K562 (cell line): ENCODE measurements at regions not wholly inside any gene's neighbourhood (a gene's known extent, or its start where the extent isn't known, plus 50 kb on each side); places are given as distances from the start of the nearest gene placed in this dataset.

Source experiments
- ATAC-seq: fragments of 200-7000 bp; cut with Tn5 transposase; 3 replicates; pipeline ENCODE4 v1.9.1; 2020; ENCODE audit warnings: moderate library complexity
- BruUV-seq: library from RNA; stranded (reverse); fragments of 400-500 nt; replicated peaks from 2 replicates; lab custom pipeline; 2021; lab: Mats Ljungman, UMichigan
- CTCF ChIA-PET: fragments of 300-600 bp; formaldehyde crosslinking; extraction: SDS; loops from one replicate; lab custom pipeline; 2021; ENCODE audit warnings: low intra/inter-chr PET ratio; lab: Yijun Ruan, JAX
- POLR2A ChIA-PET: fragments of 300-600, 350-650 bp; sonication (Branson Sonifier 250); formaldehyde crosslinking; extraction: SDS; loops from one replicate; lab custom pipeline; 2021; ENCODE audit warnings: antibody characterized with exemption, inconsistent platforms; lab: Yijun Ruan, JAX
- DNase-seq, 4 experiments: peaks; one replicate each; pipeline versions ENCODE4 v3.0.0 to v3.0.0-alpha.2; 2011 to 2018; ENCODE audit warnings: low spot score in 3 of 4, mixed read lengths in 3 of 4; ENCODE audit errors: extremely low read depth in 1 of 4
- FAIRE-seq: peaks from 2 replicates; lab custom pipeline; 2011; peaks lifted over from hg19 to GRCh38; lab: Jason Lieb, UNC
- H2AFZ ChIP-seq: 2 replicates; pipeline ENCODE4 v1.6.0; 2011; ENCODE audit warnings: low read depth, low read length, control low read depth, inconsistent platforms
- H3K27ac ChIP-seq: fragments of 200-600 bp; 3 replicates; pipeline ENCODE4 v1.8.0; 2011; ENCODE audit warnings: low read depth, mild to moderate bottlenecking, control low read depth, inconsistent platforms, low read length, moderate library complexity, mixed read lengths; ENCODE audit errors: extremely low read depth
- H3K27me3 ChIP-seq, 2 experiments: fragments of 300-600 bp in 1 of 2; 2 replicates in 1 of 2; 3 replicates in 1 of 2; pipeline versions ENCODE4 v1.6.0 to v1.8.0; 2011; ENCODE audit warnings: inconsistent platforms in 2 of 2, low read length in 2 of 2, mild to moderate bottlenecking in 1 of 2, mixed read lengths in 1 of 2, moderate library complexity in 1 of 2; ENCODE audit not compliant: control insufficient read depth in 2 of 2, insufficient read depth in 2 of 2
- H3K36me3 ChIP-seq: fragments of 300-600 bp; 3 replicates; pipeline ENCODE4 v1.8.0; 2011; ENCODE audit warnings: mild to moderate bottlenecking, low read length, inconsistent platforms; ENCODE audit not compliant: control insufficient read depth, insufficient read depth
- H3K4me1 ChIP-seq, 2 experiments: fragments of 200-600 bp in 1 of 2; replicated peaks in 1 of 2; 2 replicates in 1 of 2; 3 replicates in 1 of 2; pipeline versions ENCODE4 v1.5.1 to v1.8.0; 2011; ENCODE audit warnings: inconsistent platforms in 2 of 2, low read length in 2 of 2, mild to moderate bottlenecking in 1 of 2, mixed read lengths in 1 of 2, moderate library complexity in 1 of 2; ENCODE audit not compliant: control insufficient read depth in 2 of 2, insufficient read depth in 2 of 2
- H3K4me2 ChIP-seq: 2 replicates; pipeline ENCODE4 v1.6.1; 2011; ENCODE audit warnings: low read length, control low read depth, inconsistent platforms, mixed read lengths; ENCODE audit not compliant: insufficient read depth
- H3K4me3 ChIP-seq: fragments of 200-600 bp; sonication (generic), shearing (Covaris generic); 2 replicates; pipeline ENCODE4 v1.5.1; 2016; ENCODE audit warnings: control low read depth, inconsistent platforms
- H3K79me2 ChIP-seq: fragments of 200-600 bp; 3 replicates; pipeline ENCODE4 v1.8.0; 2011; ENCODE audit warnings: low read length, inconsistent platforms; ENCODE audit not compliant: control insufficient read depth, insufficient read depth
- H3K9ac ChIP-seq, 2 experiments: 2 replicates each; pipeline versions ENCODE4 v1.6.0 to v1.6.1; 2011; ENCODE audit warnings: low read depth in 2 of 2, low read length in 2 of 2, control low read depth in 1 of 2, inconsistent platforms in 1 of 2, mild to moderate bottlenecking in 1 of 2, mixed read lengths in 1 of 2; ENCODE audit not compliant: insufficient read depth in 1 of 2
- H3K9me1 ChIP-seq: one replicate; pipeline ENCODE4 v1.6.0; 2011; ENCODE audit warnings: inconsistent platforms, mild to moderate bottlenecking, low read length, moderate library complexity; ENCODE audit not compliant: control insufficient read depth, insufficient read depth
- H3K9me3 ChIP-seq: replicated peaks from 2 replicates; pipeline ENCODE4 v1.5.1; 2011; ENCODE audit warnings: low read depth, low read length, inconsistent platforms; ENCODE audit not compliant: control insufficient read depth, insufficient read depth
- H4K20me1 ChIP-seq: replicated peaks from 2 replicates; pipeline ENCODE4 v1.6.1; 2011; ENCODE audit warnings: low read length, inconsistent platforms, mixed read lengths; ENCODE audit not compliant: control insufficient read depth, insufficient read depth
- CBX8 ChIP-seq: fragments of 200-600 bp; sonication (generic); IDR thresholded peaks from 2 replicates; pipeline ENCODE4 v1.6.1; 2012; ENCODE audit warnings: borderline replicate concordance, mixed run types, low read depth, mild to moderate bottlenecking, moderate library complexity, mixed read lengths, low read length, control low read depth, inconsistent platforms; ENCODE audit not compliant: poor library complexity, severe bottlenecking; ENCODE audit errors: extremely low read depth
- ETV6 ChIP-seq, 3 experiments: fragments of 150-350 bp in 1 of 3; sonication (generic) in 1 of 3; formaldehyde crosslinking in 1 of 3; IDR thresholded peaks; 2 replicates each; pipeline versions ENCODE4 v1.6.1 to v1.8.0; 2014 to 2022; ENCODE audit warnings: borderline replicate concordance in 2 of 3, low read depth in 2 of 3, antibody characterized with exemption in 1 of 3, low read length in 1 of 3, mild to moderate bottlenecking in 1 of 3, missing genetic modification reagents in 1 of 3
- GATAD2B ChIP-seq: fragments of 450-650 bp; IDR thresholded peaks from 2 replicates; pipeline ENCODE4 v1.6.1; 2017; ENCODE audit warnings: mild to moderate bottlenecking, borderline replicate concordance
- HINFP ChIP-seq: fragments of 450-650 bp; conservative IDR thresholded peaks from 2 replicates; pipeline ENCODE4 v1.6.1; 2016; ENCODE audit warnings: missing genetic modification characterization, low read depth, mild to moderate bottlenecking, control low read depth, missing compliant biosample characterization
- KLF16 ChIP-seq: IDR thresholded peaks from 2 replicates; pipeline ENCODE4 v1.6.1; 2016; ENCODE audit warnings: antibody characterized with exemption
- L3MBTL2 ChIP-seq: fragments of 450-650 bp; IDR thresholded peaks from 2 replicates; pipeline ENCODE4 v1.6.1; 2016; ENCODE audit warnings: mild to moderate bottlenecking, moderate library complexity
- NFATC3 ChIP-seq: fragments of 450-650 bp; IDR thresholded peaks from 2 replicates; pipeline ENCODE4 v1.6.1; 2017; ENCODE audit warnings: mild to moderate bottlenecking
- NR2F6 ChIP-seq: fragments of 450-650 bp; formaldehyde crosslinking; IDR thresholded peaks from 2 replicates; pipeline ENCODE4 v1.4.0; 2020; ENCODE audit warnings: mild to moderate bottlenecking
- PBX2 ChIP-seq, 2 experiments: IDR thresholded peaks in 1 of 2; conservative IDR thresholded peaks in 1 of 2; 2 replicates each; pipeline ENCODE4 v1.6.1; 2016; ENCODE audit warnings: low read depth in 2 of 2, mild to moderate bottlenecking in 1 of 2, missing compliant biosample characterization in 1 of 2, missing genetic modification characterization in 1 of 2, moderate library complexity in 1 of 2
- PRMT5 ChIP-seq: sonication (generic); formaldehyde crosslinking; IDR thresholded peaks from 2 replicates; pipeline ENCODE4 v1.5.0; 2020; ENCODE audit warnings: missing genetic modification reagents
- XRCC3 ChIP-seq: fragments of 450-650 bp; IDR thresholded peaks from 2 replicates; pipeline ENCODE4 v1.6.1; 2017; ENCODE audit warnings: mild to moderate bottlenecking, moderate library complexity
- WGBS: fragments of 100-300 bp; shearing (Covaris generic); methylation state at CpG from one replicate; pipeline ENCODE4 v1.1.6; 2016; ENCODE audit warnings: low coverage, mixed read lengths; ENCODE audit not compliant: insufficient coverage; ENCODE audit errors: missing lambda C conversion rate; 5-methylcytosine and 5-hydroxymethylcytosine counted together
- in situ Hi-C: fragments of 300-500 bp; cut with MboI; formaldehyde crosslinking; loops from 4 replicates; pipeline ENCODE4 v1.15.0; 2018; ENCODE audit warnings: inconsistent platforms, mixed read lengths
- intact Hi-C: fragments of 100-400 bp; cut with micrococcal nuclease; formaldehyde crosslinking; loops from 2 replicates; pipeline ENCODE4 v1.14.2; 2022
- TF ChIP-seq, protein P1 (sequence below): sonication (generic); formaldehyde crosslinking; IDR thresholded peaks from 2 replicates; pipeline ENCODE4 v1.8.1; 2023; ENCODE audit warnings: mild to moderate bottlenecking, missing genetic modification reagents

DNA sequence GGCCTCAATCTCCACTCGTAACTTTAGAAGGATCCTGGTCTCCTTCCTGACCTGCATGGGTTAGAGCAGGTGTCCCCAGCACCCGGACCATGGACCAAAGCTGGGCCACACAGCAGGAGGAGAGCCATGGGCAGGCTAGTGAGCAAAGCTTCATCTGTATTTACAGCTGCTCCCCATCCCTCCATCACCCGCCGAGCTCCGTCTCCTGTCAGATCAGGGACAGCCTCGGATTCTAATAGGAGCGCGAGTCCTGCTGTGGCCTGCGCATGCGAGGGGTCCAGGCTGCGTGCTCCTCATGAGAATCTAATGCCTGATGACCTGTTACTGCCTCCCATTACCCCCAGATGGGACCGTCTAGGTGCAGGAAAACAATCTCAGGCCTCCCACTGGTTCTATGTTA is 297.7 kb upstream of the SALL3 start (continued):
- TF ChIP-seq, protein P1, sequence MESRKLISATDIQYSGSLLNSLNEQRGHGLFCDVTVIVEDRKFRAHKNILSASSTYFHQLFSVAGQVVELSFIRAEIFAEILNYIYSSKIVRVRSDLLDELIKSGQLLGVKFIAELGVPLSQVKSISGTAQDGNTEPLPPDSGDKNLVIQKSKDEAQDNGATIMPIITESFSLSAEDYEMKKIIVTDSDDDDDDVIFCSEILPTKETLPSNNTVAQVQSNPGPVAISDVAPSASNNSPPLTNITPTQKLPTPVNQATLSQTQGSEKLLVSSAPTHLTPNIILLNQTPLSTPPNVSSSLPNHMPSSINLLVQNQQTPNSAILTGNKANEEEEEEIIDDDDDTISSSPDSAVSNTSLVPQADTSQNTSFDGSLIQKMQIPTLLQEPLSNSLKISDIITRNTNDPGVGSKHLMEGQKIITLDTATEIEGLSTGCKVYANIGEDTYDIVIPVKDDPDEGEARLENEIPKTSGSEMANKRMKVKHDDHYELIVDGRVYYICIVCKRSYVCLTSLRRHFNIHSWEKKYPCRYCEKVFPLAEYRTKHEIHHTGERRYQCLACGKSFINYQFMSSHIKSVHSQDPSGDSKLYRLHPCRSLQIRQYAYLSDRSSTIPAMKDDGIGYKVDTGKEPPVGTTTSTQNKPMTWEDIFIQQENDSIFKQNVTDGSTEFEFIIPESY = no peak
- TF ChIP-seq XRCC3 (no peak), GATAD2B (no peak), PRMT5 (CRISPR knock-in tag) (no peak), NFATC3 (no peak)

- in situ Hi-C loops = no loop called here
- ChIA-PET CTCF (no interaction called here), POLR2A (no interaction called here)
- no peaks in the 10 kb centered on the region for H3K79me2 ChIP-seq
- FAIRE-seq = no peak
- no peaks in the 10 kb centered on the region for H3K9me1 ChIP-seq
- H3K4me3 ChIP-seq = no peak overlapping the region
- TF ChIP-seq NR2F6 (CRISPR knock-in tag) (no peak), HINFP (no peak), PBX2 (CRISPR knock-in tag; IDR thresholded peaks at IDR 0.05; ENCODE audit: low read depth) (no peak), PBX2 (tag; conservative IDR thresholded peaks at IDR 0.05; ENCODE audit: low read depth) (no peak), KLF16 (no peak), CBX8 (no peak), ETV6 (IDR thresholded peaks at IDR 0.05; ENCODE audit: borderline replicate concordance in 1 of 2, low read depth in 2 of 2, low read length in 1 of 2) (no peak), ETV6 (CRISPR knock-in tag; IDR thresholded peaks at IDR 0.05; ENCODE audit: borderline replicate concordance) (no peak), L3MBTL2 (no peak)
- intact Hi-C loops = no loop called here
- H3K9ac ChIP-seq = no peak overlapping the region
- WGBS = 0% methylated on average over 7 of the region's 13 CpGs
- H3K27me3 ChIP-seq = peaks cover 0 to 10% of the 10 kb centered on the region in 2 experiments; a peak in 3 of 5 replicates
- no TSS peak for BruUV-seq
- no peak overlapping the region for H2AFZ ChIP-seq
- H3K4me2 ChIP-seq = no peak overlapping the region
- no peaks in the 10 kb centered on the region for H3K4me1 ChIP-seq
- ATAC-seq = no peak
- H3K36me3 ChIP-seq = no peaks in the 10 kb centered on the region
- no peak for DNase-seq
- no peak overlapping the region for H3K27ac ChIP-seq
- H4K20me1 ChIP-seq = no peaks in the 10 kb centered on the region
- no peaks in the 10 kb centered on the region for H3K9me3 ChIP-seq
Observed at GRCh38 chr18:78682716-78683115, 296.9 kb upstream of the SALL3 start.
